ENCODE measurements at regions not wholly inside any gene's neighbourhood (a gene's known extent, or its start where the extent isn't known, plus 50 kb on each side); places are given as distances from the start of the nearest gene placed in this dataset.
"Not testable (repeated sequence)": the region's sequence is repeated elsewhere in the genome, so short reads cannot be mapped to it uniquely, and the experiment has no call there.

DNA sequence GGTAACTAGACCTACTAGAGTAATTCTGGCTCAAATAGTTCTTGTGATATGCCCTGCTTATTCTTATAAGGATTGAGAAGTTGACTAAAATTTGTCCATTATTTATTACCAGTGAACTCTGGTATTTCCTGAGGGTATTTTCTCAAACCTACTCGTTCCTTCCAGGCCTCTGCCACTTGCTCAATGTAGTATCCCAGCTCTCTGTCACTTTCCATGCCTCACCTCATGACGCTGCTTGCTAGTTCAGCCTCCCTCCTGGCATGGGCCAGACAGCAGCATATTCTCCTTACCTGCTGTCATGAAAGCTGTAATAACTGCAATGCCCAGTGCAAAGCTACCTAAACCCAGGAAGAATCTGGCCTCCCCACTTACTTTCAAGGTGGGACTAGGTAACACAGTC, 602.9 kb upstream of the ADAMTS5 start:
- DNase-seq (ENCODE audit: low read depth): no peak

DNA sequence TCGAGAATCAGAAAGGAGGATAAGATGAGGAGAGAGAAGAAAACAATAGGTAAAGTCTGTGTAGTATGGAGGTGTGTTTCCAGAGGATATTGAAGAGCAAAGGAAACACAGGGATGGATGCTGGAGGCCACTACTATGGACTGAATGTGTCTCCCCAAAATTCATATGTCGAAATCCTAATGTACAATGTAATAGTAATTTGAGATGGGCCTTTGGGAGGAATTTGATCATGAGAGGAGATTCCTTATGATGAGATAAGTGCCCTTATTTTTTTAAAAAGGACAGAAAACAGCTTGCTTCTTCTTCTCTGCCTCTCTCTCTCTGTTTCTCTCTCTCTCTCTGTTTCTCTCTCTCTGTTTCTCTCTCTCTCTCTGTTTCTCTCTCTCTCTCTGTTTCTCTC, 602.2 kb upstream of the ADAMTS5 start:
- DNase-seq (ENCODE audit: low read depth): no peak

DNA sequence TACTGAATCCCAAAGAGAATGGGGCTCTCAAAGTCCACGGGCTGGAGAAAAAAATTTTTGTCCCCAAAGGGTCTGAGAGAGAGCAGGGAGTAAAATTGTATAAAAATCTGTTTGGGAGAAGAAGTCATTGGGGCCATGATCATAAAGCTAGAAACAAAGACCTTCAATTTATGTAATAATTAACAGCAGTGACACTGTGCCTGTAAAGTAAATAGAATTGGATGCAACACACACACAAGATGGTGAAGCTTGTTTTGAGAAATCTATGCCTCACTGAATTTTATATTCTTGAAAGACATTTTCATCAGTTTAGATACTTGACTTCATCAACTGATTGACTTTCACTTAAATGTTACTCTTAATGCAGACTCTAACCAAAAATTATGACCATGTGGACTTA, 600.5 kb upstream of the ADAMTS5 start:
- DNase-seq (ENCODE audit: low read depth): no peak

DNA sequence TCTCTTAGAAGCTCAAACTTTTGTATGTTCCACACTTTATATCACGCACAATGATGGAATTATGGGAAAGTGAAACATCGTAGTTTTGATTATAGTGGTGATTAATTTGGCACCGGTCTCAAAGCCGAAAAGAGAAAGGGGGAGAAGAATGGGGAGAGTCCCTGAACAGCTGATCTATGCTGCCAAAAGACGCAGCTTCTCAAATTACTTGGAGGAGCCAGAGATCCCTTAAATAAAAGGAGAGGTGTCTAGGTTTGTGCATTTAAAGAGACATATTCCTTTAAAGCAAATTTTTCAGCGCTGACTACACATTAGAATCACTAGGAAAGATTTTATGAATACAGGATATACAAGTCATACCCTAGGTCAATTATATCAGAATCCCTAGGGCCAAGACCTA, 599.6 kb upstream of the ADAMTS5 start:
- DNase-seq (ENCODE audit: low read depth): no peak

GRCh38 chr21:27565364-27565763, 598.5 kb upstream of the ADAMTS5 start:
- DNase-seq (ENCODE audit: low read depth): no peak

GRCh38 chr21:27564684-27565301, 597.9 kb upstream of the ADAMTS5 start:
- DNase-seq (ENCODE audit: low read depth): no peak

- DNase-seq (ENCODE audit: low read depth): no peak
These were observed 595.4 kb upstream of the ADAMTS5 start for GRCh38 chr21:27562303-27562702.

DNA sequence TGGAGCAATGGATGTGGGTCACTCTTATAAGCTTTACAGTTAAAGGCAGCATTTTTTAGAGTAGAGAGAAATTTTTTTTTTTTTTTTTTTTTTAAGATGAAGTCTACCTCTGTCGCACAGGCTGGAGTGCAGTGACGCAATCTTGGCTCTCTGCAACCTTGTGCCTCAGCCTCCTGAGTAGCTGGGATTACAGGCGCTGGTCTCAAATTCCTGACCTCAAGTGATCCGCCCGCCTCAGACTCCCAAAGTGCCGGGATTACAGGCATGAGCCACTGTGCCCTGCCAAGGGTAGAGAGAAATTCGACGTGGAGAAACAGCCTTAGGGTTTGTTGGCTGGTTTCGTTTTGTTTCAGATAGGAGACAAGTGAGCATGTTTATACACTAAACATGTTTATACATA, 594.2 kb upstream of the ADAMTS5 start:
- no peak for DNase-seq (ENCODE audit: low read depth)

DNA sequence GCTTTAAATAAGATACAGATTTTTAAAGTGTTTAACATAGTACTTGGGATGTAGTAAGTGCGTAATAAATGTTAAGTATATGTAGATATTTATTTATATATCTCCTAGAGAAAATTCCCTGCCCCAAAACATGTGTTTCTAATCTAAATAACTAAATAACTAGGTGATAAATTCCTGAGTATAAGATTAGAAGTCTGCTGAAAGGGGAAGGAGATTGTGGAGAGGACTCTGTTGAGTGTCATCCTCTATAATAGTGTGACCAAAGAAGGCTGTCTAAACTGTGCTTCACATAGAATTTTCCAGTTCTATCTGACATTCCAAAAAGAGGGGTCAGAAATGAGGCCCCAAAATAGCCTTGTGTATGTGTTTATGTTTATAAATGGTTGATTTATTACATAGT, 590.5 kb upstream of the ADAMTS5 start:
- no peak for DNase-seq (ENCODE audit: low read depth)

DNA sequence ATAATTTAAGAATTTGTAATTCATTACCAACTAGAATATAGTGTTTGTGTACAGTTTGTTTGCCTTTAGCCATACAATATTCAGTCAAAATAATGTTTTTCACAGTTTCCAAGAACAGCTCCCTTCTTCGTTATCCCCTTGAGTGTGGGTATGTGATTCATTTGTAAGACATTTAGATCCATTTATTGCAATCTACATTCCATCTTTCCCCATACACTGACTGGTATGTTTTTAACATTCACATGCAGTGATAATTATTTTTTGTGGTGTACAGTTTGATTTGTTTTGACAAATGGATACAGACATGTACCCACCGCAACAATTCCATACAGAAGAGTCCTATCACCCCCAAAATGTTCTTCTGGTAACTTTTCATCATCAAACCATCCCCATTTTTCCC, 589.1 kb upstream of the ADAMTS5 start:
- no peak for DNase-seq (ENCODE audit: low read depth)

- DNase-seq (ENCODE audit: low read depth): no peak
These were observed 583.4 kb upstream of the ADAMTS5 start for GRCh38 chr21:27550287-27550686.

- no peak for DNase-seq (ENCODE audit: low read depth)
These were observed 581.6 kb upstream of the ADAMTS5 start for GRCh38 chr21:27548486-27548885.

- DNase-seq (ENCODE audit: low read depth): no peak
These were observed 579.0 kb upstream of the ADAMTS5 start for GRCh38 chr21:27545754-27546349.

- DNase-seq (ENCODE audit: low read depth): not testable (repeated sequence)
These were observed 575.2 kb upstream of the ADAMTS5 start for GRCh38 chr21:27542126-27542525.

DNA sequence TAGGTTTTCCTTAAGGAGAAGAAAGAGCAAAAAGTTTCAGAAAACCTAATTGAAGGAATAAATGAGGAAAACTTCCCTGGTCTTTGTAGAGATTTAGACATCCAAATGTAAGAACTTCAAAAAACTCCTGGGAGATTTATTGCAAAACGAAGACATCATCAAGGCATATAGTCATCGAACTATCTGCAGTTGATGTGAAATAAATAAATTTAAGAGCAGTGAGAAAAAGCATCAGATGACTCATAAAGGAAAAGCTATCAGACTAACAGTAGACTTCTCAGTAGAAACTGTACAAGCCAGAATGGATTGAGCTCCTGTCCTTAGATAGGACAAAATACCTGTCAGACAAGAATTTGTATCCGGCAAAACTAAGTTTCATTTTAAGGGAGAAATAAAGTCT, 569.4 kb upstream of the ADAMTS5 start:
- DNase-seq (ENCODE audit: low read depth): no peak

- DNase-seq (ENCODE audit: low read depth): no peak
These were observed 568.3 kb upstream of the ADAMTS5 start for GRCh38 chr21:27535188-27535587.

DNA sequence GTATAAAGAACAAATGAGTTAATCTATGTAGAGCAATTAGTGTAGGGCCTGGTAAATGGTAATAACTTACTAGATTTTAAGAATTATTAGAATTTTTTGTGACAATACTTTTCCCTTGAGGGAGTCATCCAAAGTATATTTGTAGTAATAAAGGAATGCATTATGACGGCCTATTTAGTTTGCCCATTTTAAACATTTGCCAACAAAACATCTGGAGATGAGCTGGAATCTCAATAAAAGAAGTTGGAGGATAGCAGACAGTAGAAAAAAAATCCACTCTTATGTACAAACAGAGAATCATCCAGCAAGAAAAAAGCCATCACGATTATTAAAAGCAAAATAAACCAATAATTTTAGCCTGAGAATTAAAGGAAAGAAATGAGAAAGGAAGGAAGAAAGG, 567.3 kb upstream of the ADAMTS5 start:
- DNase-seq (ENCODE audit: low read depth): no peak

- DNase-seq (ENCODE audit: low read depth): no peak
These were observed 565.2 kb upstream of the ADAMTS5 start for GRCh38 chr21:27532076-27532475.

GRCh38 chr21:27528697-27529096, 561.8 kb upstream of the ADAMTS5 start:
- no peak for DNase-seq (ENCODE audit: low read depth)

DNA sequence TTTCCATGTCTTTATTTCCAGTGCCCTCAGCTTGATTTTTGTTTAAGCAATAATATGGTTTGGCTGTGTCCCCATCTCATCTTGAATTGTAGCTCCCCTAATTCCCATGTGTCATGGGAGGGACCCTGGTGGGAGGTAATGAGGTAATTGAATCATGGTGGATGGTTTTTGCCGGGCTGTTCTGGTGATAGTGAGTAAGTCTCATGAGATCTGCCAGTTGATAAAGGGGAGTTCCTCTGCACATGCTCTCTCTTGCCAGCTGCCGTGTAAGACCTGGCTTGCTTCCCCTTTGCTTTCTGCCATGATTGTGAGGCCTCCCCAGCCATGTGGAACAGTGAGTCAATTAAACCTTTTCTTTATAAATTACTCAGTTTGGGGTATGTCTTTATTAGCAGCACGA, 559.6 kb upstream of the ADAMTS5 start:
- DNase-seq (ENCODE audit: low read depth): no peak

- DNase-seq (ENCODE audit: low read depth): no peak
These were observed 558.9 kb upstream of the ADAMTS5 start for GRCh38 chr21:27525780-27526179.

GRCh38 chr21:27519361-27519760, 552.5 kb upstream of the ADAMTS5 start:
- DNase-seq (ENCODE audit: low read depth): no peak

DNA sequence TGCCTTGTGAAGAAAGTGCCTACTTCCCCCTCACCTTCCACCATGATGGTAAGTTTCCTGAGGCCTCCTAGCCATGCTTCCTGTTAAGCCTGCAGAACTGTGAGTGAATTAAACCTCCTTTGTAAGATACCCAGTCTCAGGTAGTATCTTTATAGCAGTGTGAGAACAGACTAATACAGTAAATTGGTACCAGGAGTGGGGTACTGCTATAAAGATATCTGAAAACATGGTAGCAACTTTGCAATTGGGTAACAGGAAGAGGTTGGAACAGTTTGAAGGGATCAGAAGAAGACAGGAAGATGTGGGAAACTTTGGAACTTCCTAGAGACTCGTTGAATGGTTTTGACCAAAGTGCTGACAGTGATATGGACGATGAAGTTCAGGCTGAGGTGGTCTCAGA, 550.3 kb upstream of the ADAMTS5 start:
- not testable (repeated sequence) for DNase-seq (ENCODE audit: low read depth)

DNA sequence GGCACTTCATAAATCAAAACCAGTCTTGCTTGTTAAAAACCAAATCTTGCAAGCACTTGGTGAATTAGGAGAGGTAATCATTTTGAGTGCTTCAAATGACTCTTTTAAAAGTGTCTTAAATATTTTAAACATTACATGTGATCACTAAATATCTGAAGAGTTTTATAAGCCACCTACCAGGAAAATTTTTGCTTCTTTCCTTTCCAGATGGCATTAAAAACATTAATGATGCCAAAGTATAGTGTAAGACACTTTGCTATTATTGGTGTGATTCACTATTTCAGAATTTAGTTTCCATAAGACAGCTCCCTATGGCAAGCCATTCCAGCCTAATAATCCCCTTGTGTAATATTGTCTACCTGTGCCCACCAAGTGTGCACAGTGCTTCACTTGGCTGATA, 548.8 kb upstream of the ADAMTS5 start:
- no peak for DNase-seq (ENCODE audit: low read depth)

Measured in activated T-cell treated with anti-CD3 and anti-CD28 coated beads for 1 hour (primary cell).